ENCODE measurements at regions not wholly inside any gene's neighbourhood (a gene's known extent, or its start where the extent isn't known, plus 50 kb on each side); places are given as distances from the start of the nearest gene placed in this dataset.

- Histone ChIP-seq H3K9ac (ENCODE audit: low read length) (no peak overlapping the region), H3K9me3 (ENCODE audit: control extremely low read depth in 1 of 3, control insufficient read depth in 2 of 3, insufficient read depth in 1 of 3, low read length in 2 of 3) (no peaks in the 10 kb centered on the region), H3K4me3 (ENCODE audit: control extremely low read depth in 1 of 5, extremely low read depth in 1 of 5, insufficient read depth in 1 of 5, low read depth in 2 of 5, low read length in 4 of 5) (no peak overlapping the region), H3K4me1 (ENCODE audit: control insufficient read depth in 2 of 2, insufficient read depth in 2 of 2, low read length in 2 of 2) (no peaks in the 10 kb centered on the region), H3K36me3 (replicated peaks in 1 of 2; ENCODE audit: control extremely low read depth in 1 of 2, control insufficient read depth in 1 of 2, extremely low read depth in 1 of 2, insufficient read depth in 2 of 2, low read length in 1 of 2) (no peaks in the 10 kb centered on the region), H4K20me1 (ENCODE audit: control insufficient read depth, insufficient read depth, low read length, poor library complexity, severe bottlenecking) (no peaks in the 10 kb centered on the region), H3K4me2 (replicated peaks; ENCODE audit: low read depth, low read length, poor library complexity, severe bottlenecking) (no peak overlapping the region), H3K27ac (ENCODE audit: low read length in 2 of 2) (no peak overlapping the region), H3K27me3 (replicated peaks in 1 of 4; ENCODE audit: control extremely low read depth in 1 of 4, control insufficient read depth in 3 of 4, insufficient read depth in 4 of 4, low read length in 3 of 4) (peaks cover 0 to 5% (median 0%) of the 10 kb centered on the region in 4 experiments), H2AFZ (ENCODE audit: insufficient read depth, low read depth, low read length, poor library complexity, severe bottlenecking) (no peak overlapping the region), H3K79me2 (ENCODE audit: control insufficient read depth, insufficient read depth, low read length) (no peaks in the 10 kb centered on the region)
- H3K9me3 Mint-ChIP-seq (ENCODE audit: insufficient read depth): no peaks in the 10 kb centered on the region
- POLR2A ChIA-PET: no interaction called here
- WGBS (ENCODE audit: insufficient coverage): 74% methylated on average over 5 of the region's 5 CpGs
- H3K27ac Mint-ChIP-seq: no peak overlapping the region
- DNase-seq: no peak
- CTCF ChIA-PET: interaction anchor here (1.0 kb wide), 1 partner anchor 36 kb away, joined by 3 read pairs; no protein-coding TSS in a partner anchor
- no peak overlapping the region for H3K4me3 Mint-ChIP-seq
- H3K4me1 Mint-ChIP-seq: no peaks in the 10 kb centered on the region
- intact Hi-C loops (cut with micrococcal nuclease): no loop called here
- no peak for ATAC-seq (ENCODE audit: low read depth)
- no peak for TF ChIP-seq EZH2 (IDR thresholded peaks at IDR 0.05; ENCODE audit: borderline replicate concordance, insufficient read depth, low read depth, low read length, poor library complexity, severe bottlenecking)
- TF ChIP-seq CTCF (IDR thresholded peaks at IDR 0.05): no peak
- peaks cover 22% of the 10 kb centered on the region for H3K27me3 Mint-ChIP-seq
Measured at GRCh38 chr9:107127608-107128007, 155.5 kb upstream of the RAD23B start.

- POLR2A ChIA-PET: no interaction called here
- Histone ChIP-seq H4K20me1 (ENCODE audit: control insufficient read depth, insufficient read depth, low read length, poor library complexity, severe bottlenecking) (no peaks in the 10 kb centered on the region), H3K4me2 (replicated peaks; ENCODE audit: low read depth, low read length, poor library complexity, severe bottlenecking) (no peak overlapping the region), H3K9me3 (ENCODE audit: control extremely low read depth in 1 of 3, control insufficient read depth in 2 of 3, insufficient read depth in 1 of 3, low read length in 2 of 3) (no peaks in the 10 kb centered on the region), H3K4me3 (ENCODE audit: control extremely low read depth in 1 of 5, extremely low read depth in 1 of 5, insufficient read depth in 1 of 5, low read depth in 2 of 5, low read length in 4 of 5) (no peak overlapping the region), H3K79me2 (ENCODE audit: control insufficient read depth, insufficient read depth, low read length) (no peaks in the 10 kb centered on the region), H2AFZ (ENCODE audit: insufficient read depth, low read depth, low read length, poor library complexity, severe bottlenecking) (no peak overlapping the region), H3K4me1 (ENCODE audit: control insufficient read depth in 2 of 2, insufficient read depth in 2 of 2, low read length in 2 of 2) (no peaks in the 10 kb centered on the region), H3K27ac (ENCODE audit: low read length in 2 of 2) (no peak overlapping the region), H3K9ac (ENCODE audit: low read length) (no peak overlapping the region), H3K27me3 (replicated peaks in 1 of 4; ENCODE audit: control extremely low read depth in 1 of 4, control insufficient read depth in 3 of 4, insufficient read depth in 4 of 4, low read length in 3 of 4) (peaks cover 0 to 5% (median 0%) of the 10 kb centered on the region in 4 experiments), H3K36me3 (replicated peaks in 1 of 2; ENCODE audit: control extremely low read depth in 1 of 2, control insufficient read depth in 1 of 2, extremely low read depth in 1 of 2, insufficient read depth in 2 of 2, low read length in 1 of 2) (no peaks in the 10 kb centered on the region)
- ATAC-seq (ENCODE audit: low read depth) (no peak), DNase-seq (no peak)
- intact Hi-C loops (cut with micrococcal nuclease): no loop called here
- H3K4me1 Mint-ChIP-seq: no peaks in the 10 kb centered on the region
- CTCF ChIA-PET: no interaction called here
- TF ChIP-seq CTCF (IDR thresholded peaks at IDR 0.05): no peak
- no peak for TF ChIP-seq EZH2 (IDR thresholded peaks at IDR 0.05; ENCODE audit: borderline replicate concordance, insufficient read depth, low read depth, low read length, poor library complexity, severe bottlenecking)
- H3K27ac Mint-ChIP-seq: no peak overlapping the region
- WGBS (ENCODE audit: insufficient coverage): 73% methylated on average over 4 of the region's 5 CpGs
- peaks cover 24% of the 10 kb centered on the region for H3K27me3 Mint-ChIP-seq
- H3K9me3 Mint-ChIP-seq (ENCODE audit: insufficient read depth): no peaks in the 10 kb centered on the region
- no peak overlapping the region for H3K4me3 Mint-ChIP-seq
Measured at GRCh38 chr9:107131108-107131799, 151.8 kb upstream of the RAD23B start.
